ENCODE measurements at regions not wholly inside any gene's neighbourhood (a gene's known extent, or its start where the extent isn't known, plus 50 kb on each side); places are given as distances from the start of the nearest gene placed in this dataset.

GRCh38 chr12:87491598-87491997 lies 537.6 kb downstream of the C12orf50 start:
- TF ChIP-seq TAF1 (IDR thresholded peaks at IDR 0.05; ENCODE audit: low read depth) = no peak
- TF ChIP-seq, protein P1, sequence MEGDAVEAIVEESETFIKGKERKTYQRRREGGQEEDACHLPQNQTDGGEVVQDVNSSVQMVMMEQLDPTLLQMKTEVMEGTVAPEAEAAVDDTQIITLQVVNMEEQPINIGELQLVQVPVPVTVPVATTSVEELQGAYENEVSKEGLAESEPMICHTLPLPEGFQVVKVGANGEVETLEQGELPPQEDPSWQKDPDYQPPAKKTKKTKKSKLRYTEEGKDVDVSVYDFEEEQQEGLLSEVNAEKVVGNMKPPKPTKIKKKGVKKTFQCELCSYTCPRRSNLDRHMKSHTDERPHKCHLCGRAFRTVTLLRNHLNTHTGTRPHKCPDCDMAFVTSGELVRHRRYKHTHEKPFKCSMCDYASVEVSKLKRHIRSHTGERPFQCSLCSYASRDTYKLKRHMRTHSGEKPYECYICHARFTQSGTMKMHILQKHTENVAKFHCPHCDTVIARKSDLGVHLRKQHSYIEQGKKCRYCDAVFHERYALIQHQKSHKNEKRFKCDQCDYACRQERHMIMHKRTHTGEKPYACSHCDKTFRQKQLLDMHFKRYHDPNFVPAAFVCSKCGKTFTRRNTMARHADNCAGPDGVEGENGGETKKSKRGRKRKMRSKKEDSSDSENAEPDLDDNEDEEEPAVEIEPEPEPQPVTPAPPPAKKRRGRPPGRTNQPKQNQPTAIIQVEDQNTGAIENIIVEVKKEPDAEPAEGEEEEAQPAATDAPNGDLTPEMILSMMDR (IDR thresholded peaks at IDR 0.05; ENCODE audit: poor library complexity, severe bottlenecking) = no peak

Data from neural cell (in vitro differentiated cells).